Sigmoid colon (tissue), 6 donors: ENCODE measurements at regions not wholly inside any gene's neighbourhood (a gene's known extent, or its start where the extent isn't known, plus 50 kb on each side); places are given as distances from the start of the nearest gene placed in this dataset.

ENCODE experiments used
- DNase-seq: peaks from one replicate; pipeline ENCODE4 v3.0.0-alpha.2; 2019
- H3K27ac ChIP-seq, 4 donors: fragments of 200-600 bp; sonication (generic); one replicate each; pipeline ENCODE4 v1.5.1; 2016 to 2019; ENCODE audit warnings: mild to moderate bottlenecking in 1 of 4
- H3K27me3 ChIP-seq, 3 donors: fragments of 200-600 bp; sonication (generic); one replicate each; pipeline ENCODE4 v1.5.1; 2019; ENCODE audit warnings: mild to moderate bottlenecking in 1 of 3
- H3K36me3 ChIP-seq, 4 donors: fragments of 200-600 bp; sonication (generic); one replicate each; pipeline ENCODE4 v1.5.1; 2016 to 2019
- H3K4me1 ChIP-seq, 4 donors: fragments of 200-600 bp; sonication (generic); one replicate each; pipeline ENCODE4 v1.5.1; 2017 to 2019
- H3K4me3 ChIP-seq, 4 donors: fragments of 200-600 bp; sonication (generic); one replicate each; pipeline ENCODE4 v1.5.1; 2017 to 2019; ENCODE audit warnings: mild to moderate bottlenecking in 2 of 4, moderate library complexity in 1 of 4
- H3K9me3 ChIP-seq, 4 donors: fragments of 200-600 bp in 3 of 4; sonication (generic) in 3 of 4; one replicate each; pipeline versions ENCODE4 v1.5.1 to v1.6.1; 2013 to 2019
- EP300 ChIP-seq, 4 donors: sonication (generic); formaldehyde crosslinking; IDR thresholded peaks; one replicate each; pipeline ENCODE4 v1.6.1; 2017; ENCODE audit warnings: antibody characterized with exemption in 4 of 4
- POLR2A ChIP-seq, 2 donors: fragments of 450-650 bp; IDR thresholded peaks; one replicate each; pipeline ENCODE4 v1.6.1; 2016; ENCODE audit warnings: antibody characterized with exemption in 2 of 2, mild to moderate bottlenecking in 2 of 2, moderate library complexity in 2 of 2
- POLR2AphosphoS5 ChIP-seq, 4 donors: sonication (generic); formaldehyde crosslinking; IDR thresholded peaks; one replicate each; pipeline ENCODE4 v1.6.1; 2017; ENCODE audit warnings: antibody characterized with exemption in 4 of 4
- whole genome bisulfite sequencing, 2 donors: extraction: QIAGEN DNeasy Blood & Tissue Kit; methylation state at CpG; one replicate each; pipeline ENCODE4 v1.1.7; 2013; 5-methylcytosine and 5-hydroxymethylcytosine counted together
- intact Hi-C: fragments of 100-400 bp; cut with DNase I; formaldehyde crosslinking; loops from one replicate; pipeline ENCODE4 v1.15.1; 2023
- TF ChIP-seq, protein P1 (sequence below), 4 experiments: fragments of 450-650 bp in 3 of 4; fragments of 200-600 bp in 1 of 4; IDR thresholded peaks; one replicate each; pipeline ENCODE4 v1.5.1; 2016 to 2019; ENCODE audit warnings: antibody characterized with exemption in 4 of 4, mild to moderate bottlenecking in 3 of 4, moderate library complexity in 2 of 4
- donor health status: healthy with polysubstance abuse.
- donor health status: healthy.

DNA sequence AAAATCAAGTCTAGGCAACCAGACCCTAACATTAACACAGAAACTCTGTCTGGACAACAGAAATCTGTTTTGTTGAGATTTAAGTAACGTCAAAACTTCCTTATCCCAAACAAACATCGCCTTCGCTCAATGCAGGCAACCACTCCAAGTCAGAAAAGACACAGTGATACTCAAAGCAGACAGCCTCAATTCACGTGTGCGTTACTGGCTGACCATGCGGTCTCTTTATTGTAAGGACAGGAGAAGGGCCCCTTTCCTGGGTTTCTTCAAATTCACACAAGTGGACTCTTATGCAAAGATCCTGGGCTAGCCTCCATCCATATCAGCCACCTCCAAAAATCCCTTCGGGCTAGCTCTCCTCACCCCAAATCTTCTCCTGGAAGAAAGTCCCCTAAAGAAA is 467.7 kb downstream of the SOX9 start:
- Histone ChIP-seq H3K4me1 (peaks cover 0 to 18% (median 15%) of the 10 kb centered on the region in 4 donors), H3K27ac (peak overlapping the region in 1 of 4 donors; percentile 8), H3K4me3 (no peak overlapping the region), H3K9me3 (no peaks in the 10 kb centered on the region), H3K27me3 (peaks cover 8 to 45% (median 26%) of the 10 kb centered on the region in 3 donors), H3K36me3 (no peaks in the 10 kb centered on the region)
- no peak for TF ChIP-seq POLR2A (IDR thresholded peaks at IDR 0.05)
- TF ChIP-seq EP300 (IDR thresholded peaks at IDR 0.05): no peak
- no peak for TF ChIP-seq POLR2AphosphoS5 (IDR thresholded peaks at IDR 0.05)
- TF ChIP-seq, protein P1, sequence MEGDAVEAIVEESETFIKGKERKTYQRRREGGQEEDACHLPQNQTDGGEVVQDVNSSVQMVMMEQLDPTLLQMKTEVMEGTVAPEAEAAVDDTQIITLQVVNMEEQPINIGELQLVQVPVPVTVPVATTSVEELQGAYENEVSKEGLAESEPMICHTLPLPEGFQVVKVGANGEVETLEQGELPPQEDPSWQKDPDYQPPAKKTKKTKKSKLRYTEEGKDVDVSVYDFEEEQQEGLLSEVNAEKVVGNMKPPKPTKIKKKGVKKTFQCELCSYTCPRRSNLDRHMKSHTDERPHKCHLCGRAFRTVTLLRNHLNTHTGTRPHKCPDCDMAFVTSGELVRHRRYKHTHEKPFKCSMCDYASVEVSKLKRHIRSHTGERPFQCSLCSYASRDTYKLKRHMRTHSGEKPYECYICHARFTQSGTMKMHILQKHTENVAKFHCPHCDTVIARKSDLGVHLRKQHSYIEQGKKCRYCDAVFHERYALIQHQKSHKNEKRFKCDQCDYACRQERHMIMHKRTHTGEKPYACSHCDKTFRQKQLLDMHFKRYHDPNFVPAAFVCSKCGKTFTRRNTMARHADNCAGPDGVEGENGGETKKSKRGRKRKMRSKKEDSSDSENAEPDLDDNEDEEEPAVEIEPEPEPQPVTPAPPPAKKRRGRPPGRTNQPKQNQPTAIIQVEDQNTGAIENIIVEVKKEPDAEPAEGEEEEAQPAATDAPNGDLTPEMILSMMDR (IDR thresholded peaks at IDR 0.05): no peak
- intact Hi-C loops: loop anchor here (10.0 kb wide), 1 partner anchor 126 kb away; no protein-coding TSS in a partner anchor
- 9 to 53% methylated on average over 7 of the region's 7 CpGs for WGBS, 2 donors
- no peak for DNase-seq

DNA sequence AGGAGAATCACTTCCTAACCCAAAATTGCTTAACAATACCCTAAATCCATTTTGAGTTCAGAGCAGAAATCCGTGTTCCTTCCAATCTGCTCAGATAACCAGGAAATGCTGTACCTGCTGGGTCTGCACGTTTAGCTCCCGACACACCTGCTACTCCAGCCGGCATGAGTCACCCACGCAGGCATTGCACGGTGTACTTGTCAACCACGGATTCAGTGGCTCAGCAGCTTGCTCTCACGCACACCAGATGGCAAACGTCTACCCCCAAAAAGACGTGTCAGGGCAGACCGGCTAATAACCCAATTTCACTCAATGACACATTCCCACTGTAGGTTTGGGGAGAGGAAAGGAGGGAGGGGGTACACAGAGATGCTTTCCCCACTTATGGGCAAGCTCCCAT is 468.1 kb downstream of the SOX9 start:
- 8 to 56% methylated on average over 11 of the region's 11 CpGs for WGBS, 2 donors
- peaks cover 8 to 49% (median 26%) of the 10 kb centered on the region in 3 donors for H3K27me3 ChIP-seq
- H3K4me3 ChIP-seq: no peak overlapping the region
- peak overlapping the region in 1 of 4 donors; percentile 8 for H3K27ac ChIP-seq
- DNase-seq: no peak
- peaks cover 0 to 18% (median 15%) of the 10 kb centered on the region in 4 donors for H3K4me1 ChIP-seq
- H3K36me3 ChIP-seq: no peaks in the 10 kb centered on the region
- TF ChIP-seq, protein P1 (IDR thresholded peaks at IDR 0.05): no peak
- no peak for TF ChIP-seq POLR2A (IDR thresholded peaks at IDR 0.05)
- no peak for TF ChIP-seq EP300 (IDR thresholded peaks at IDR 0.05)
- no peak for TF ChIP-seq POLR2AphosphoS5 (IDR thresholded peaks at IDR 0.05)
- H3K9me3 ChIP-seq: no peaks in the 10 kb centered on the region
- intact Hi-C loops: loop anchor here (10.0 kb wide), 1 partner anchor 126 kb away; no protein-coding TSS in a partner anchor

DNA sequence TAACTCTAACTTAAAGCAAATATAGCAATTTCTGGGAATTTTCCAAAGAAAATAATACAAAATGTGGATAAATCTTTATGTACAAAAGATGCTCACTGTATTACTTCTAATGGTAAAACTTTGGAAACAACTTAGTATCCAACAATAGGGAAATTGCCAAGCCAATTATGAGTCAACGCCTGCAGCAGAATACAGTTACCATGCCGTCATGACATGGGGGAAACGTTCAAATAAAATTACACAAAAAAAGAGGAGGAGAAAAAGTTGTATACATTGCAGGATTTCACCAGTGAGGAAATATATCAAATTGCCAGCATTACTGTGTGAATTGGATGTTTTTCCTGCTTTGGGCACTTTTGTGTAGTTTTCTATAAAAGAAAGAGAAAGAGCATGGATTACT is 469.6 kb downstream of the SOX9 start:
- Histone ChIP-seq H3K27ac (no peak overlapping the region), H3K27me3 (peaks cover 8 to 63% (median 26%) of the 10 kb centered on the region in 3 donors), H3K9me3 (no peaks in the 10 kb centered on the region), H3K4me3 (peak overlapping the region in 2 of 4 donors; percentile 42 to 51), H3K4me1 (peaks cover 0 to 18% (median 15%) of the 10 kb centered on the region in 4 donors), H3K36me3 (no peaks in the 10 kb centered on the region)
- no peak for DNase-seq
- no peak for TF ChIP-seq POLR2A (IDR thresholded peaks at IDR 0.05)
- no peak for TF ChIP-seq POLR2AphosphoS5 (IDR thresholded peaks at IDR 0.05)
- TF ChIP-seq, protein P1 (IDR thresholded peaks at IDR 0.05): no peak
- no peak for TF ChIP-seq EP300 (IDR thresholded peaks at IDR 0.05)
- intact Hi-C loops: no loop called here
- WGBS, 2 donors: 9 to 55% methylated on average over 3 of the region's 3 CpGs

DNA sequence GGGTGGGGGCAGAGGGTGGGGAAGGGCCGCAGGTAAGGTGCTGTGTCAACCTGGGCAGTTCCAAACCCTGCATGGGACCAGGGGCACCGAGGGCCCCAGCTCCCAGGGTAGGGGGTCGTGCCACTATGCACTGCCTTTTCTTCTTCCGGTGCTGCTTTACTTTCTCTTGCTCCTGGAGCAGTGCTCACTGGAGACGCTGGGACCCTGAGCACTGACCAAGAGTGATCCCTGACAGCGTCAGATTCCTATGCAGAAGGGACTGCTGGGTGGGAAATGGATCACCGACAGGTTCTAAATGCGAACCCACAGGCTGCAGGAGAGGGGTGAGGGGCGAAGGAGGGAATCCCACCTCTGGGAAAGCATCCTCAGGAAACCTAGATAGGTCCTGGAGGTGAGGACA is 470.1 kb downstream of the SOX9 start:
- H3K4me1 ChIP-seq: peaks cover 0 to 18% (median 15%) of the 10 kb centered on the region in 4 donors
- TF ChIP-seq POLR2A (IDR thresholded peaks at IDR 0.05): no peak
- no peak for TF ChIP-seq POLR2AphosphoS5 (IDR thresholded peaks at IDR 0.05)
- TF ChIP-seq, protein P1 (IDR thresholded peaks at IDR 0.05): no peak
- TF ChIP-seq EP300 (IDR thresholded peaks at IDR 0.05): no peak

More for the DNA sequence above, 470.1 kb downstream of the SOX9 start:
- Histone ChIP-seq H3K9me3 (no peaks in the 10 kb centered on the region), H3K27me3 (peaks cover 8 to 60% (median 26%) of the 10 kb centered on the region in 3 donors), H3K36me3 (no peaks in the 10 kb centered on the region), H3K27ac (no peak overlapping the region), H3K4me3 (peak overlapping the region; percentile 28 to 51 (median 46))
- WGBS, 2 donors: 7 to 45% methylated on average over 9 of the region's 9 CpGs
- no peak for DNase-seq
- intact Hi-C loops: no loop called here
